Heart left ventricle (tissue), 13 donors: ENCODE measurements at regions not wholly inside any gene's neighbourhood (a gene's known extent, or its start where the extent isn't known, plus 50 kb on each side); places are given as distances from the start of the nearest gene placed in this dataset.

Experiments
- CTCF ChIP-seq, 12 donors: fragments of 200-600 bp; sonication (generic) in 4 of 12; IDR thresholded peaks; one replicate each; pipeline versions ENCODE4 v1.5.0 to v1.8.0; 2018 to 2022; ENCODE audit warnings: antibody characterized with exemption in 12 of 12, mild to moderate bottlenecking in 5 of 12
- POLR2A ChIP-seq, 2 donors: fragments of 450-650 bp; IDR thresholded peaks; one replicate each; pipeline ENCODE4 v1.6.1; 2017; ENCODE audit warnings: antibody characterized with exemption in 2 of 2, mild to moderate bottlenecking in 2 of 2, moderate library complexity in 2 of 2
- donor health status: ischemic (EF 13 %, LVEDD 7.1; RV severe dilation, severe dysfunction).
- donor health status: DM: no; HTN: yes; CAD: no.
- donor health status: DM: no; HTN: no; CAD: no.
- donor health status: ischemic (EF 25% LVEDD 6.9; RV normal size, moderate dysfunction).
- donor health status: ischemic (EF 25% LVEDD 5.7; RV mildly dilated, moderate dysfunction).
- donor health status: ischemic (EF 35%, LVEDD 5.7; RV mildly dilated, moderate dysfunction).
- donor health status: nonischemic (EF 11% LVEDD 7.7; RV severe dilation, severe dysfunction).
- donor health status: DM: yes; HTN: yes; CAD: no.
- donor health status: PGD.
- donor health status: ischemic (EF 29% LVEDD 5.4; RV normal size, mild dysfunction).
- donor health status: nonischemic (EF 23%, LVEDD 6.1; RV moderate dilation, normal function).

- no peak for TF ChIP-seq CTCF (IDR thresholded peaks at IDR 0.05)
- TF ChIP-seq POLR2A (IDR thresholded peaks at IDR 0.05) = no peak
Measured at GRCh38 chr6:15775741-15776140, 112.9 kb upstream of the DTNBP1 start.
